RKO (cell line): ENCODE measurements at regions not wholly inside any gene's neighbourhood (a gene's known extent, or its start where the extent isn't known, plus 50 kb on each side); places are given as distances from the start of the nearest gene placed in this dataset.
"Not testable (repeated sequence)": the region's sequence is repeated elsewhere in the genome, so short reads cannot be mapped to it uniquely, and the experiment has no call there.

Experiments used
- DNase-seq: peaks from one replicate; pipeline ENCODE4 v3.0.0-alpha.2; 2016; ENCODE audit warnings: low spot score

GRCh38 chr10:16231734-16232435 lies 204.9 kb upstream of the PTER start:
- no peak for DNase-seq

- no peak for DNase-seq
These were observed 204.4 kb upstream of the PTER start for GRCh38 chr10:16232441-16232840.

GRCh38 chr10:16234916-16235315 lies 201.9 kb upstream of the PTER start:
- no peak for DNase-seq

- no peak for DNase-seq
These were observed 194.4 kb upstream of the PTER start for GRCh38 chr10:16242446-16242845.

GRCh38 chr10:16242859-16243613 lies 193.8 kb upstream of the PTER start:
- no peak for DNase-seq

- not testable (repeated sequence) for DNase-seq
These were observed 186.7 kb upstream of the PTER start for GRCh38 chr10:16250136-16250535.

GRCh38 chr10:16256336-16256735 lies 180.5 kb upstream of the PTER start:
- no peak for DNase-seq

- DNase-seq: no peak
These were observed 178.3 kb upstream of the PTER start for GRCh38 chr10:16258291-16259040.

- DNase-seq: no peak
These were observed 177.1 kb upstream of the PTER start for GRCh38 chr10:16259726-16260125.

- DNase-seq: no peak
These were observed 176.4 kb upstream of the PTER start for GRCh38 chr10:16260388-16260787.

GRCh38 chr10:16271571-16271970 lies 165.2 kb upstream of the PTER start:
- no peak for DNase-seq

GRCh38 chr10:16274911-16275310 lies 161.9 kb upstream of the PTER start:
- no peak for DNase-seq

- no peak for DNase-seq
These were observed 156.2 kb upstream of the PTER start for GRCh38 chr10:16280595-16280994.

- no peak for DNase-seq
These were observed 144.4 kb upstream of the PTER start for GRCh38 chr10:16292366-16292765.

- no peak for DNase-seq
These were observed 139.7 kb upstream of the PTER start for GRCh38 chr10:16297069-16297468.

GRCh38 chr10:16297642-16298041 lies 139.2 kb upstream of the PTER start:
- DNase-seq: peak; percentile 56

- no peak for DNase-seq
These were observed 132.5 kb upstream of the PTER start for GRCh38 chr10:16304311-16304710.

- DNase-seq: no peak
These were observed 126.4 kb upstream of the PTER start for GRCh38 chr10:16310440-16310839.

GRCh38 chr10:16314259-16314658 lies 122.6 kb upstream of the PTER start:
- DNase-seq: no peak

- DNase-seq: no peak
These were observed 119.9 kb upstream of the PTER start for GRCh38 chr10:16316733-16317390.

- DNase-seq: no peak
These were observed 95.2 kb upstream of the PTER start for GRCh38 chr10:16341637-16342036.

- DNase-seq: no peak
These were observed 87.9 kb upstream of the PTER start for GRCh38 chr10:16348891-16349290.
